Neural progenitor cell (in vitro differentiated cells): ENCODE measurements at regions not wholly inside any gene's neighbourhood (a gene's known extent, or its start where the extent isn't known, plus 50 kb on each side); places are given as distances from the start of the nearest gene placed in this dataset.

ENCODE experiments used
- CTCF ChIP-seq: fragments of 200-600 bp; sonication (generic); IDR thresholded peaks from 2 replicates; pipeline ENCODE4 v1.5.1; 2017; ENCODE audit warnings: antibody characterized with exemption, mild to moderate bottlenecking
- EZH2 ChIP-seq: fragments of 200-600 bp; sonication (generic); IDR thresholded peaks from 2 replicates; pipeline ENCODE4 v1.6.1; 2017; ENCODE audit warnings: antibody characterized with exemption, mild to moderate bottlenecking, moderate library complexity
- EZH2phosphoT487 ChIP-seq: fragments of 200-600 bp; sonication (generic); IDR thresholded peaks from 2 replicates; pipeline ENCODE4 v1.6.1; 2017; ENCODE audit warnings: antibody characterized with exemption

DNA sequence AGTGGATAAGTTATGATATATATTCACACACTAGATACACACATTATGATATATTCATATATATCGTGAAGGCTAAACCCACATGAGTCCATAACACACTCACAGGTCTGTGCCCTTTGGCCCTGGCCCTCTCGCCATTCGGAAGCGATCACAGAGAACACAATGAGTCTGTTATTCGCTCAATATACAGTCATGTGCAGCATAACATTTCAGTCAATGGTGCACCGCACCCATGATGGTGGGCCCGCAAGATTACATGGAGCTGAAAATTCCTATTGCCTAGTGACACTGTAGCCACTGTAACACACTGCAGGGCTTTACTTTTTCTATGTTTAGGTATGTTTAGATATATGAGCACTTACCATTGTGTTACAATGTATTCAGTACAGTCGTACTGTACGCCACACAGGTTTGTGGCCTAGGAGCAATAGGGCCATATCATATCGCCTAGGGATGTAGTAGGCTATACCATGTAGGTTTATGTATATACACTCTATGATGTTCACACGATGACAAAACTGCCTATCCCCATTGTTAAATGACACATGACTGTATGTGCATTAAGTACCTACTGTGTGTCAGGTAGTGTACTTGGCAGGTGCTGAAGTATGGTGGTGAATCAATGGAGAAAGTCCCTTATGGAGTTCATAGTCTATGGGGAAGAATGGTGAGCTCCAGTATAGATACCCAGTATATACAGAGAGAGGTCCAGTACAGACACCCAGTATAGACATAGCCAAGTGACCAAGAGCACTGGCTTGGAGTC lies 198.8 kb upstream of the KLF14 start:
- no peak for TF ChIP-seq EZH2
- TF ChIP-seq CTCF, result no peak
- no peak for TF ChIP-seq EZH2phosphoT487
